Endodermal cell (in vitro differentiated cells): ENCODE measurements at regions not wholly inside any gene's neighbourhood (a gene's known extent, or its start where the extent isn't known, plus 50 kb on each side); places are given as distances from the start of the nearest gene placed in this dataset.

Source experiments
- DNase-seq: peaks from one replicate; pipeline ENCODE4 v3.0.0-alpha.2; 2017
- H3K27ac ChIP-seq: 2 replicates; pipeline ENCODE4 v1.5.1; 2013; ENCODE audit warnings: mild to moderate bottlenecking, low read depth, low read length, moderate library complexity
- H3K27me3 ChIP-seq: 2 replicates; pipeline ENCODE4 v1.6.1; 2013; ENCODE audit warnings: mild to moderate bottlenecking, low read length, moderate library complexity; ENCODE audit not compliant: insufficient read depth, control insufficient read depth, poor library complexity, severe bottlenecking
- H3K36me3 ChIP-seq: 2 replicates; pipeline ENCODE4 v1.7.0; 2013; ENCODE audit warnings: mild to moderate bottlenecking, low read length, moderate library complexity; ENCODE audit not compliant: control insufficient read depth, insufficient read depth
- H3K4me1 ChIP-seq: one replicate; pipeline ENCODE4 v1.7.0; 2013; ENCODE audit warnings: low read length; ENCODE audit not compliant: control insufficient read depth, insufficient read depth
- H3K4me3 ChIP-seq: 2 replicates; pipeline ENCODE4 v1.5.1; 2013; ENCODE audit warnings: mild to moderate bottlenecking, low read length, moderate library complexity
- H3K9ac ChIP-seq: 2 replicates; pipeline ENCODE4 v1.6.1; 2013; ENCODE audit warnings: mild to moderate bottlenecking, low read length, moderate library complexity; ENCODE audit not compliant: poor library complexity, severe bottlenecking; ENCODE audit errors: extremely low read depth
- H3K9me3 ChIP-seq: 2 replicates; pipeline ENCODE4 v1.6.1; 2013; ENCODE audit warnings: mild to moderate bottlenecking, low read length, moderate library complexity; ENCODE audit not compliant: control insufficient read depth
- H3K27ac Mint-ChIP-seq: 2 replicates; pipeline ENCODE4 v1.8.0; 2020; ENCODE audit warnings: mixed read lengths
- H3K27me3 Mint-ChIP-seq: 2 replicates; pipeline ENCODE4 v1.8.0; 2021; ENCODE audit warnings: mild to moderate bottlenecking, mixed read lengths; ENCODE audit not compliant: insufficient read depth
- H3K36me3 Mint-ChIP-seq: 2 replicates; pipeline ENCODE4 v1.8.0; 2020; ENCODE audit warnings: low read depth, mixed read lengths
- H3K4me1 Mint-ChIP-seq: 2 replicates; pipeline ENCODE4 v1.8.0; 2020; ENCODE audit warnings: mixed read lengths
- H3K4me3 Mint-ChIP-seq: 2 replicates; pipeline ENCODE4 v1.8.0; 2020; ENCODE audit warnings: mild to moderate bottlenecking, moderate library complexity, mixed read lengths
- H3K9me3 Mint-ChIP-seq: 2 replicates; pipeline ENCODE4 v1.8.0; 2020; ENCODE audit warnings: mild to moderate bottlenecking, mixed read lengths
- CTCF ChIP-seq: fragments of 200-600 bp; sonication (generic); conservative IDR thresholded peaks from 2 replicates; pipeline ENCODE4 v1.5.0; 2021; ENCODE audit warnings: antibody characterized with exemption, mild to moderate bottlenecking
- WGBS, 2 experiments: methylation state at CpG; one replicate each; pipeline versions ENCODE4 v1.1.5 to v1.1.7; 2013; ENCODE audit warnings: missing lambda C conversion rate in 2 of 2, mixed read lengths in 1 of 2; ENCODE audit not compliant: insufficient coverage in 1 of 2, insufficient read length in 1 of 2; 5-methylcytosine and 5-hydroxymethylcytosine counted together

DNA sequence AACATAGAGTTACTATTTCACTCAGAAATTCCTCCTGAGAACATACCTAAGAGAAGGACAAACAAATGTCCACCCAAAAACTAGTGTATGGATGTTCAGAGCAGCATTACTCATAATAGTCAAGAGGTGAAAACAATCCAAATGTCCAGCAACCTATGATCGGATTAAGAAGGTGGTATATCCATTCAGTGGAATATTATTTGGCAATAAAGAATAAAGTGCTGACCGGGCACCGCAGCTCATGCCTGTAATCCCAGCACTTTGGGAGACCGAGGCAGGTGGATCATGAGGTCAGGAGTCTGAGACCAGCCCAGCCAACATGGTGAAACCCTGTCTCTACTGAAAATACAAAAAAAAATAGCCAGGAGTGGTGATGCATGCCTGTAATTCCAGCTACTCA is 182.8 kb upstream of the AGAP1 start:
- Histone ChIP-seq H3K36me3 (no peaks in the 10 kb centered on the region), H3K4me3 (no peak overlapping the region), H3K27ac (no peak overlapping the region), H3K27me3 (no peaks in the 10 kb centered on the region), H3K9me3 (peaks cover 5% of the 10 kb centered on the region), H3K9ac (no peak overlapping the region), H3K4me1 (no peaks in the 10 kb centered on the region)
- Mint-ChIP-seq H3K4me3 (no peak overlapping the region), H3K27ac (no peak overlapping the region), H3K4me1 (no peaks in the 10 kb centered on the region), H3K36me3 (no peaks in the 10 kb centered on the region), H3K9me3 (peaks cover 3% of the 10 kb centered on the region), H3K27me3 (peaks cover 7% of the 10 kb centered on the region)
- TF ChIP-seq CTCF = no peak
- DNase-seq = no peak
- WGBS, 2 experiments = 93 to 96% methylated on average over 4 of the region's 4 CpGs

- H3K36me3 ChIP-seq = no peaks in the 10 kb centered on the region
- no peak for DNase-seq
- no peaks in the 10 kb centered on the region for H3K27me3 ChIP-seq
- H3K27ac ChIP-seq = no peak overlapping the region
- Mint-ChIP-seq H3K27ac (no peak overlapping the region), H3K36me3 (no peaks in the 10 kb centered on the region), H3K4me3 (no peak overlapping the region), H3K27me3 (peaks cover 2% of the 10 kb centered on the region), H3K9me3 (no peaks in the 10 kb centered on the region), H3K4me1 (no peaks in the 10 kb centered on the region)
- no peaks in the 10 kb centered on the region for H3K4me1 ChIP-seq
- H3K4me3 ChIP-seq = no peak overlapping the region
- 80 to 98% methylated on average over 1 to 2 of the region's 2 CpGs for WGBS, 2 experiments
- H3K9me3 ChIP-seq = peaks cover 5% of the 10 kb centered on the region
- TF ChIP-seq CTCF = no peak
- H3K9ac ChIP-seq = no peak overlapping the region
Measured at GRCh38 chr2:235312571-235312970, 181.3 kb upstream of the AGAP1 start.

- no peaks in the 10 kb centered on the region for H3K4me1 Mint-ChIP-seq
- H3K9me3 ChIP-seq = peaks cover 5% of the 10 kb centered on the region
- H3K9me3 Mint-ChIP-seq = no peaks in the 10 kb centered on the region
- no peaks in the 10 kb centered on the region for H3K36me3 Mint-ChIP-seq
- no peaks in the 10 kb centered on the region for H3K27me3 ChIP-seq
- H3K36me3 ChIP-seq = no peaks in the 10 kb centered on the region
- no peaks in the 10 kb centered on the region for H3K4me1 ChIP-seq
- H3K27ac ChIP-seq = no peak overlapping the region
- no peak for TF ChIP-seq CTCF
- peaks cover 2% of the 10 kb centered on the region for H3K27me3 Mint-ChIP-seq
- no peak overlapping the region for H3K9ac ChIP-seq
- no peak for DNase-seq
- no peak overlapping the region for H3K4me3 Mint-ChIP-seq
- no peak overlapping the region for H3K27ac Mint-ChIP-seq
- WGBS, 2 experiments = 90 to 92% methylated on average over 5 to 11 of the region's 11 CpGs
- H3K4me3 ChIP-seq = no peak overlapping the region
Measured at GRCh38 chr2:235314371-235314930, 179.4 kb upstream of the AGAP1 start.
